IPS-NIHi7 (cell line): ENCODE measurements at regions not wholly inside any gene's neighbourhood (a gene's known extent, or its start where the extent isn't known, plus 50 kb on each side); places are given as distances from the start of the nearest gene placed in this dataset.
"Not testable (repeated sequence)": the region's sequence is repeated elsewhere in the genome, so short reads cannot be mapped to it uniquely, and the experiment has no call there.

Experiments used
- DNase-seq: peaks from one replicate; pipeline ENCODE4 v3.0.0; 2012; ENCODE audit warnings: mixed read lengths; ENCODE audit errors: extremely low spot score

DNA sequence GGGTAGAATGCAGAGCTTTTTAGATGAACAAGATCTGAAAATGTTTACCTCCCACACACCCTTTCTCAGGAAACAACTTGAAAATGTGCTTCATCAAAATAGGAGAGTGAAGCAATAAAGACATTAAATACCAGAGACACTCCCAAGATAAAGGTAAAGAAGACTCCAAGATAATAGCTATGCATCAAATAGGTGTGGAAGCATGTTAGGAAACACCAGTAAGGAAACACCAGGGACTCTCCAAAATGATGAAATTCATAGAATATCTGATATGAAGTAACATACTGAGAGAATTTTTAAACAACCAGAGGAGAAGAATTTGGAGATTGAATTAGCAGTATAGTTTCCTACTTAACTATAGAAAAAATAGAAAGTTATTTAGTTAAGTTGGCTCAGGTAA is 57.0 kb downstream of the OR10A6 start:
- DNase-seq: no peak

DNA sequence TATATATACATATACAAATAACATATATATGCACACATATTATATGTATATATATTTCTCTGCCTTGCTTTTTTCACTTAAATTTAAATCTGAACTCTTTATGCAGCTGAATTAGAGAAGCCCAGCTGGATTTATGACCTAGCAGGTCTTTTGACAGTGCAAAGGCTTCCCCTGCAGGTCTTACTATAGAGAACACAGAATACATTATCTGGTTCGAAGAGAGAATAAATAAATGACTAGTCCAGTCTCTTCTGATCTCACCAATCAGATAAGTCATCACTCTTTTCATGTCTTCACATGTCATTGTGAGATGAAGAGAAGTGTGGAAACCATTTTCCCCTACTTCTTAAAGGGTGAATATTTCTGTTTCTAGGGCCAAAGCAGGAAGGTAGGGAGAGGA is 58.2 kb downstream of the OR10A6 start:
- DNase-seq: no peak

DNA sequence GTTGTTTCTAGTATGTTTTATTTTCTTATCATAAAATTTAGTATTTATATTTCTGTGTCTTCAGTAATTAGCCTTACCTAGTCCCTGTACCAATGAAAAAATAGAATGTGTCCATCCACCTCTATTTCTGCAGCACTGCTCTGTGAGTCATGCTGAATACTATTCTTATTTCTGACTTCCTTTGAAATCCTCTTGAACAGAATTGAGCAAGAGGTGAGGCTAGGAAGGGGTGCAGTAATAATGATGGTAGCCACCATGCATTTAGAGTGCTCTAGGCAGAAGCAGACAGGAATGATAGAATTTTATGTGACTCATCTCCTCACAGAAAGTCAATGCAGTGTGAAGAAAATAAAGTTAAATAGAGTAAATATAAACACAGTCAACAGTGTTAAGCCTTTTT is 60.0 kb downstream of the OR10A6 start:
- no peak for DNase-seq

GRCh38 chr11:7869467-7869866 is 61.6 kb downstream of the OR10A6 start:
- DNase-seq: no peak

GRCh38 chr11:7861292-7861691 is 64.5 kb upstream of the OR5P2 start:
- DNase-seq: not testable (repeated sequence)

DNA sequence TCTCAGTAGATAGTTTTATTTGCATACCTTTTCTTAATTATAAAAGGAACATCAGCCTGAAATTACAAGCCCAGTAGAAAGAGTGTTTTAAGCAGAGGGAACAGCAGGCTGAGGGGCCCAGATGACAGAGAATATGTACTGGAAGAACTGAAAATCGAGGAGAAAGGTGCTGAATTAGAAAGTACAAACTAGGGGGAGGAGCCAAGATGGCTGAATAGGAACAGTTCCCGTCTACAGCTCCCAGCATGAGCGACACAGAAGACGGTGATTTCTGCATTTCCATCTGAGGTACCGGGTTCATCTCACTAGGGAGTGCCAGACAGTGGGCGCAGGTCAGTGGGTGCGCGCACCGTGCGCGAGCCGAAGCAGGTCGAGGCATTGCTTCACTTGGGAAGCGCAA is 64.1 kb upstream of the OR5P2 start:
- DNase-seq: not testable (repeated sequence)

GRCh38 chr11:7858006-7858405 is 61.3 kb upstream of the OR5P2 start:
- no peak for DNase-seq

DNA sequence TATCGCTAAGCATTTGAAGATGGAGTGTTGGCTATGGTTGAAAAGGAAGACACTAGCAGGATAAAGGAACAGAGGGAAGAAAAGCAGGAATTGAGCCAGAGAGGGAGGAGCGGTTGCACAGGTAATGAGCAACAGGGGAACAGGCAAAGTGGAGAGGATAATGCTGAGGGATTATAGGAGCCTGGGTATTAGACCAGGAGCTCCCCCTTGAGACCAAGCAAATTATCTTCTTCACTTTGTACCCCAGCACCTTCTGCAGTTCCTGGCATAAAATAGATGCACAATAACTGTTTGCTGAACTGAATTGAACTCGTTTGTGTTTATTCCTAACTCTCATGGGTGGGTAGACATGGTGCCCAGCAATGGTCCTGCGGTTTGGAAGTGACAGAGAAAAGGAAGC is 54.6 kb upstream of the OR5P2 start:
- peak; percentile 37 for DNase-seq

- DNase-seq: no peak
Observed at GRCh38 chr11:7849018-7849417, 52.3 kb upstream of the OR5P2 start.
